Suprapubic skin (tissue), 4 donors: ENCODE measurements at regions not wholly inside any gene's neighbourhood (a gene's known extent, or its start where the extent isn't known, plus 50 kb on each side); places are given as distances from the start of the nearest gene placed in this dataset.

Source experiments
- POLR2A ChIP-seq, 2 donors: fragments of 450-650 bp; IDR thresholded peaks; one replicate each; pipeline ENCODE4 v1.6.1; 2017; ENCODE audit warnings: antibody characterized with exemption in 2 of 2, mild to moderate bottlenecking in 2 of 2, moderate library complexity in 2 of 2
- POLR2AphosphoS5 ChIP-seq, 3 donors: sonication (generic); formaldehyde crosslinking; IDR thresholded peaks; one replicate each; pipeline ENCODE4 v1.6.1; 2017; ENCODE audit warnings: antibody characterized with exemption in 3 of 3
- TF ChIP-seq, protein P1 (sequence below), 2 donors: fragments of 200-600 bp in 1 of 2; fragments of 450-650 bp in 1 of 2; sonication (generic) in 1 of 2; IDR thresholded peaks; one replicate each; pipeline ENCODE4 v1.5.1; 2016 to 2019; ENCODE audit warnings: antibody characterized with exemption in 2 of 2, mild to moderate bottlenecking in 1 of 2, moderate library complexity in 1 of 2

- TF ChIP-seq POLR2A (IDR thresholded peaks at IDR 0.05) (no peak), POLR2AphosphoS5 (IDR thresholded peaks at IDR 0.05) (no peak)
- TF ChIP-seq, protein P1, sequence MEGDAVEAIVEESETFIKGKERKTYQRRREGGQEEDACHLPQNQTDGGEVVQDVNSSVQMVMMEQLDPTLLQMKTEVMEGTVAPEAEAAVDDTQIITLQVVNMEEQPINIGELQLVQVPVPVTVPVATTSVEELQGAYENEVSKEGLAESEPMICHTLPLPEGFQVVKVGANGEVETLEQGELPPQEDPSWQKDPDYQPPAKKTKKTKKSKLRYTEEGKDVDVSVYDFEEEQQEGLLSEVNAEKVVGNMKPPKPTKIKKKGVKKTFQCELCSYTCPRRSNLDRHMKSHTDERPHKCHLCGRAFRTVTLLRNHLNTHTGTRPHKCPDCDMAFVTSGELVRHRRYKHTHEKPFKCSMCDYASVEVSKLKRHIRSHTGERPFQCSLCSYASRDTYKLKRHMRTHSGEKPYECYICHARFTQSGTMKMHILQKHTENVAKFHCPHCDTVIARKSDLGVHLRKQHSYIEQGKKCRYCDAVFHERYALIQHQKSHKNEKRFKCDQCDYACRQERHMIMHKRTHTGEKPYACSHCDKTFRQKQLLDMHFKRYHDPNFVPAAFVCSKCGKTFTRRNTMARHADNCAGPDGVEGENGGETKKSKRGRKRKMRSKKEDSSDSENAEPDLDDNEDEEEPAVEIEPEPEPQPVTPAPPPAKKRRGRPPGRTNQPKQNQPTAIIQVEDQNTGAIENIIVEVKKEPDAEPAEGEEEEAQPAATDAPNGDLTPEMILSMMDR (IDR thresholded peaks at IDR 0.05): no peak
Measured at GRCh38 chr2:107306881-107307280, 420.9 kb upstream of the ST6GAL2 start.
